GM23248 (cell line): ENCODE measurements at regions not wholly inside any gene's neighbourhood (a gene's known extent, or its start where the extent isn't known, plus 50 kb on each side); places are given as distances from the start of the nearest gene placed in this dataset.
"Not testable (repeated sequence)": the region's sequence is repeated elsewhere in the genome, so short reads cannot be mapped to it uniquely, and the experiment has no call there.

Experiments used
- DNase-seq: peaks from one replicate; pipeline ENCODE4 v3.0.0-alpha.2; 2015
- H2AFZ ChIP-seq: fragments of 200-600 bp; sonication (generic); 2 replicates; pipeline ENCODE4 v1.6.1; 2016; ENCODE audit warnings: antibody characterized with exemption
- H3F3A ChIP-seq: fragments of 200-600 bp; sonication (generic); 2 replicates; pipeline ENCODE4 v1.6.1; 2016; ENCODE audit warnings: mild to moderate bottlenecking, antibody characterized with exemption, mixed run types; ENCODE audit not compliant: insufficient read depth
- H3K27ac ChIP-seq: fragments of 200-600 bp; sonication (generic); 2 replicates; pipeline ENCODE4 v1.5.1; 2016; ENCODE audit warnings: mild to moderate bottlenecking
- H3K27me3 ChIP-seq: fragments of 200-600 bp; sonication (generic); replicated peaks from 2 replicates; pipeline ENCODE4 v1.6.1; 2016; ENCODE audit warnings: mild to moderate bottlenecking; ENCODE audit not compliant: insufficient read depth
- H3K36me3 ChIP-seq: fragments of 200-600 bp; sonication (generic); 2 replicates; pipeline ENCODE4 v1.6.1; 2016; ENCODE audit warnings: low read depth, mild to moderate bottlenecking
- H3K4me1 ChIP-seq: fragments of 200-600 bp; sonication (generic); 2 replicates; pipeline ENCODE4 v1.6.1; 2016; ENCODE audit warnings: mild to moderate bottlenecking; ENCODE audit not compliant: insufficient read depth
- H3K4me2 ChIP-seq: fragments of 200-600 bp; sonication (generic); one replicate; pipeline ENCODE4 v1.6.1; 2016; ENCODE audit warnings: mild to moderate bottlenecking; ENCODE audit not compliant: unreplicated experiment
- H3K4me3 ChIP-seq: fragments of 200-600 bp; sonication (generic); 2 replicates; pipeline ENCODE4 v1.5.1; 2016; ENCODE audit warnings: mild to moderate bottlenecking
- H3K79me2 ChIP-seq: fragments of 200-600 bp; sonication (generic); 2 replicates; pipeline ENCODE4 v1.6.1; 2016; ENCODE audit warnings: mild to moderate bottlenecking; ENCODE audit not compliant: insufficient read depth
- H3K9ac ChIP-seq: fragments of 200-600 bp; sonication (generic); 2 replicates; pipeline ENCODE4 v1.6.1; 2016; ENCODE audit warnings: mild to moderate bottlenecking
- H3K9me2 ChIP-seq: fragments of 200-600 bp; sonication (generic); 2 replicates; pipeline ENCODE4 v1.6.1; 2016; ENCODE audit warnings: mixed run types, mild to moderate bottlenecking, moderate library complexity; ENCODE audit not compliant: insufficient read depth
- H3K9me3 ChIP-seq: fragments of 200-600 bp; sonication (generic); one replicate; pipeline ENCODE4 v1.6.1; 2017; ENCODE audit warnings: low read depth
- H4K20me1 ChIP-seq: fragments of 200-600 bp; sonication (generic); 2 replicates; pipeline ENCODE4 v1.6.0; 2016; ENCODE audit not compliant: insufficient read depth
- EZH2 ChIP-seq: fragments of 200-600 bp; sonication (generic); IDR thresholded peaks from 2 replicates; pipeline ENCODE4 v1.6.1; 2018; ENCODE audit warnings: antibody characterized with exemption, mild to moderate bottlenecking; ENCODE audit not compliant: insufficient read depth, poor library complexity, severe bottlenecking
- EZH2phosphoT487 ChIP-seq: fragments of 200-600 bp; sonication (generic); IDR thresholded peaks from 2 replicates; pipeline ENCODE4 v1.6.1; 2018; ENCODE audit warnings: antibody characterized with exemption, moderate library complexity, mild to moderate bottlenecking, low read depth; ENCODE audit not compliant: insufficient read depth
- WGBS, 2 experiments: methylation state at CpG; one replicate each; pipeline ENCODE4 v1.1.6; 2015 to 2017; ENCODE audit warnings: low lambda C conversion rate in 2 of 2, low coverage in 1 of 2; ENCODE audit errors: missing lambda C conversion rate in 2 of 2; 5-methylcytosine and 5-hydroxymethylcytosine counted together
- in situ Hi-C: fragments of 300-500 bp; cut with MboI; formaldehyde crosslinking; loops from 2 replicates; pipeline ENCODE4 v1.15.0; 2020

DNA sequence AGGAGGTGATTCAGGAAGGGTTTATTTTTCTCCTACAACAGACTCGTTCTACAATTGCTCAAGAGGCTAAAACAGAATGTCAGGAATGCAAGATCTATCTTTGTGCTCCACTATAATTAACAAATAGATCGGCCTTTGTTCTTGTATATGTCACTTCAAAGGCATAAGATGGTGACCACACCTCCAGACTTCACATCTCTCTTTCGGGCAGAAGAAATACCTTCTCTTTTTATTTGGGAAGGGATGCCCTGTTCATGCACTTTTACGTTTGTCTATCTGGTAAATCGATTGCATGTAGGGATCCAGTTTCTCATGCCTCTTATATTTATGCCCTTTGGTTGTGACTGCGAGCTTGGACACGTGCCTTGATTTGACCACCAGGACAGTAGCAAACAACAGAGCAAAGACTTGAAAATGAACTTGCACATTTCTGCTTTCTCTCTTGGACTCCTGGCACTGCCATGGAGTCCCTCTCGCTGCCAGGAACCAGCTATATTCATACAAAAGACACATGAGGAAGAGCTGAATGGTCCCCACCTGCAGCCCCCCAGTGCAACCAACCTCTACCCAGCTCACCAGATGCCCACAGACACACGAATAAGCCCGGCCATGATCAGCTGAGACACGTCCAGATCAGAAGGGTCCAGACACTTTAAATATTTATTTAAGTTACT is 219.8 kb upstream of the STXBP5 start:
- H3K4me1 ChIP-seq = peaks cover 11% of the 10 kb centered on the region
- peak; percentile 23 for DNase-seq
- H3K9ac ChIP-seq = no peak overlapping the region
- no peaks in the 10 kb centered on the region for H3K27me3 ChIP-seq
- in situ Hi-C loops = no loop called here
- H3K9me3 ChIP-seq = no peaks in the 10 kb centered on the region
- no peak overlapping the region for H3K4me3 ChIP-seq
- WGBS, 2 experiments = 60 to 61% methylated on average over 11 of the region's 11 CpGs
- no peaks in the 10 kb centered on the region for H3K36me3 ChIP-seq
- H3F3A ChIP-seq = no peaks in the 10 kb centered on the region
- no peaks in the 10 kb centered on the region for H3K9me2 ChIP-seq
- H3K27ac ChIP-seq = no peak overlapping the region
- no peaks in the 10 kb centered on the region for H3K79me2 ChIP-seq
- peak overlapping the region; percentile 59 for H2AFZ ChIP-seq
- no peaks in the 10 kb centered on the region for H4K20me1 ChIP-seq
- no peak overlapping the region for H3K4me2 ChIP-seq
- TF ChIP-seq EZH2 (no peak), EZH2phosphoT487 (no peak)

DNA sequence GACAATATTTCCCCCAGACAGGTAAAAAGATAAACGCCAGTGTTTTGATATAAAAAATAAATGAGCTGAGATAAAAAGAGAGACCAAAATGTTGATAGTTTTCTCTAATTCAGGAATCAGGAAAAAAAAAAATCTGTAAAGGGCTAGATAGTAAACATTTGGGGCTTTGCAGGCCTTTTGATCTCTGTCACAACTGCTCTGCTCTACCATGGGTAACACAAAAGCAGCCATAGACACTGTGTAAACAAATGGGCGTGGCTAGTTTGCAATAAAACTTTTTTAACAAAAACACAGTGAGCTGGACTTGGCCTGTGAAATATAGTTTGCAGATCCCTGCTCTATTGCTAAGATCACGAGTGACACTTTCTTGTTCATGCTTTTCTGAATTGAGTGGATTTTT is 219.1 kb upstream of the STXBP5 start:
- H3K27ac ChIP-seq = no peak overlapping the region
- 59 to 66% methylated on average over 3 of the region's 3 CpGs for WGBS, 2 experiments
- no peaks in the 10 kb centered on the region for H3K9me3 ChIP-seq
- no peak overlapping the region for H3K4me2 ChIP-seq
- no peaks in the 10 kb centered on the region for H4K20me1 ChIP-seq
- H3K36me3 ChIP-seq = no peaks in the 10 kb centered on the region
- H3K4me1 ChIP-seq = peaks cover 15% of the 10 kb centered on the region
- no peak overlapping the region for H3K9ac ChIP-seq
- peaks cover 4% of the 10 kb centered on the region; the same call in 1 of the 2 replicates for H3F3A ChIP-seq
- H3K4me3 ChIP-seq = no peak overlapping the region
- in situ Hi-C loops = no loop called here
- no peaks in the 10 kb centered on the region for H3K9me2 ChIP-seq
- peak; percentile 26 for DNase-seq
- no peak for TF ChIP-seq EZH2
- TF ChIP-seq EZH2phosphoT487 = no peak
- no peaks in the 10 kb centered on the region for H3K27me3 ChIP-seq
- H2AFZ ChIP-seq = 0 out of 2 replicates have a peak overlapping the region, but pooled peaks have one; percentile 59
- no peaks in the 10 kb centered on the region for H3K79me2 ChIP-seq

DNA sequence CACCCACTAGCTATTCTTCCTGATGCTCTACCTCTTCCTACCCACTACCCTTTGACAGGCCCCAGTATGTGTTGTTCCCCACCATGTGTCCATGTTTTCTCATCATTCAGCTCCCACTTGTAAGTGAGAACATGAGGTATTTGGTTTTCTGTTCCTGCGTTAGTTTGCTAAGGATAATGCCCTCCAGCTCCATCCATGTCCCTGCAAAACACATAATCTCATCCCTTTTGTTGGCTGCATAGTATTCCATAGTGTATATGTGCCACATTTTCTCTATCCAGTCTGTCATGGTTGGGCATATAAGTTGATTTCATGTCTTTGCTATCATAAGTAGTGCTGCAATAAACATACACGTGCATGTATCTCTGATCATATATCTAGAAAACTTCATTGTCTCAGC is 218.3 kb upstream of the STXBP5 start:
- no peak overlapping the region for H2AFZ ChIP-seq
- WGBS, 2 experiments = 79 to 83% methylated on average over 2 of the region's 2 CpGs

DNA sequence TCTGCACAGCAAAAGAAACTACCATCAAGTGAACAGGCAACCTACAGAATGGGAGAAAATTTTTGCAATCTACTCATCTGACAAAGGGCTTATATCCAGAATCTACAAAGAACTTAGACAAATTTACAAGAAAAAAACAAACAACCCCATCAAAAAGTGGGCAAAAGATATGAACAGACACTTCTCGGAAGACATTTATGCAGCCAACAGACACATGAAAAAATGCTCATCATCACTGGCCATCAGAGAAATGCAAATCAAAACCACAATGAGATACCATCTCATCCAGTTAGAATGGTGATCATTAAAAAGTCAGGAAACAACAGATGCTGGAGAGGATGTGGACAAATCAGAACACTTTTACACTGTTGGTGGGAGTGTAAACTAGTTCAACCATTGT is 216.3 kb upstream of the STXBP5 start:
- in situ Hi-C loops = not testable (repeated sequence)

More for the DNA sequence above, 218.3 kb upstream of the STXBP5 start:
- Histone ChIP-seq H3K4me3 (no peak overlapping the region), H3K27me3 (no peaks in the 10 kb centered on the region), H4K20me1 (no peaks in the 10 kb centered on the region), H3K27ac (no peak overlapping the region), H3K9me3 (no peaks in the 10 kb centered on the region), H3K36me3 (no peaks in the 10 kb centered on the region), H3F3A (peaks cover 13% of the 10 kb centered on the region), H3K9ac (no peak overlapping the region), H3K4me2 (no peak overlapping the region), H3K9me2 (no peaks in the 10 kb centered on the region), H3K4me1 (peaks cover 22% of the 10 kb centered on the region), H3K79me2 (no peaks in the 10 kb centered on the region)
- in situ Hi-C loops = no loop called here
- no peak for DNase-seq
- no peak for TF ChIP-seq EZH2
- no peak for TF ChIP-seq EZH2phosphoT487

More for the DNA sequence above, 216.3 kb upstream of the STXBP5 start:
- H3K4me2 ChIP-seq, H3K36me3 ChIP-seq, H3K9me2 ChIP-seq, H3K4me3 ChIP-seq, H3K27me3 ChIP-seq, H2AFZ ChIP-seq, H4K20me1 ChIP-seq, H3K9ac ChIP-seq, H3K27ac ChIP-seq, DNase-seq, H3K79me2 ChIP-seq, H3K9me3 ChIP-seq: not testable (repeated sequence)
- H3F3A ChIP-seq = peaks cover 25% of the 10 kb centered on the region
- H3K4me1 ChIP-seq = peaks cover 28% of the 10 kb centered on the region
- 86 to 94% methylated on average over 1 of the region's 1 CpG for WGBS, 2 experiments
